Left cardiac atrium (tissue), 4 donors: ENCODE measurements at regions not wholly inside any gene's neighbourhood (a gene's known extent, or its start where the extent isn't known, plus 50 kb on each side); places are given as distances from the start of the nearest gene placed in this dataset.

Experiments
- ATAC-seq, 2 donors: fragments of 200-7000 bp; cut with Tn5 transposase; one replicate each; pipeline ENCODE4 v1.9.1; 2020; ENCODE audit warnings: mild to moderate bottlenecking in 2 of 2, moderate library complexity in 2 of 2
- DNase-seq: peaks from one replicate; pipeline ENCODE4 v3.0.0-alpha.2; 2020
- intact Hi-C, 2 donors: fragments of 100-400 bp; cut with DNase I; formaldehyde crosslinking; loops; one replicate each; pipeline versions ENCODE4 v1.14.1 to v1.15.1; 2022 to 2023
- donor health status: DM: no; HTN: yes; CAD: no.
- donor health status: DM: no; HTN: yes; CAD: no; lungs with severe emphysema.
- donor health status: DM: yes; HTN: yes; CAD: no.
- donor health status: Dilated cardiomyopathy.

DNA sequence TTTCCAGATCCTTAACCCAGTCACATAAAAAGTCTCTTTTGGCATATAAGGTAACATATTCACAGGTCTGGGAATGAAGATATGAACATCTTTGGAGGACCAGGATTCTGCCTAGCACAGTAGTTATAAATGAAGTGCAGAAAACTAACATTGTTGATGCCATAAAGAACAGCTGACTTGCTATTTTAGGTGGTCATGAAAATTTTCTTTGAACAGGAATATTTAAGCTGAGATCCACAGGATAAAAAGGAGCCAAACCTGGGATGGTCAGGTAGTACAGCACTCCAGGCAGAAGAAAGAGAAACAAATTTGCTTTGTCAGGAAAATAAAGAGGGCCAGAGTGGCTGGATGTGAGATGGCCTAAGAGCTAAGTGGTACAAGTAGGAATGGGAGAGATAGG lies 80.0 kb downstream of the CENPW start:
- DNase-seq, result no peak
- ATAC-seq, result no peak
- intact Hi-C loops, result no loop called here

- no peak for ATAC-seq
- intact Hi-C loops, result no loop called here
- no peak for DNase-seq
Observed at GRCh38 chr6:126422912-126423311, 83.0 kb downstream of the CENPW start.

GRCh38 chr6:126427713-126428112 lies 87.8 kb downstream of the CENPW start:
- ATAC-seq (no peak), DNase-seq (no peak)
- intact Hi-C loops, result no loop called here

DNA sequence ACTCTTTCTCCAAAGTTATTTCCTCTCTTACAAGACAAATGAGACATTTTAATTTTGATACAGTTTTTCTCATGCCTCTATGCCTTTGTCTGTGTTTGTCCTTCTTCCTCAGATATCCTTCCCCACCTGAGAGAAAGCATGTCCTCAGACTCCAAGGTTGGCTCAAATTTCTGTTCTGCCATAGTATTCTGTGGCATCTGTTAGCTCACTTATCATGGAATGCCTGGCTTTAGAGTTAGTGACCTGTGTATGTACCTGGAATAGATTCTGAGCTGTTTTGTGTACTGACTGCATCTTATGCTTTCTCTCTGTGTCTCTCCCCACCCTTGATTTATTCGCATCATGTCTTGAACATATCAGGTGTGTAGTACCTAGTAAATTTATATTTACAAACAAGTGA lies 90.0 kb downstream of the CENPW start:
- no peak for DNase-seq
- intact Hi-C loops, result no loop called here
- ATAC-seq, result no peak

DNA sequence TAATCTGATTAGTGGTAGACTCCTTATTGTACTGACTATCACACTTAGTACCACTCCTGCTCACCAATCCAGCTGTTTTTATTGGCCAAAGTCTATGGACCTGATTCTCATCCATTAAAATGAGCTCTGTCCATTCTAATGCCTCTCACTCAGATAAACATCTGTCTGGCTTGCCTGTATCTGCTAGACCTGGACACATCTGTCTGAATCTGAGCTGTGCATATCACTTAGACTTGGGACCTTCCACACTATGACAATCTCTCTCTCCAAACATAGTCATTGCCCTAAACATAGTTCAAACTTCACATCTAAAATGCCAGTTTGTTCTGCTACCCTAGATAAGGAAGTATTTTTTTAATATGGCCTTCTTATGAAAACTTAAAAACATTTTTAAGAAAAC lies 92.6 kb downstream of the CENPW start:
- DNase-seq (no peak), ATAC-seq (no peak)
- intact Hi-C loops, result no loop called here

GRCh38 chr6:126433927-126434326 lies 94.0 kb downstream of the CENPW start:
- intact Hi-C loops, result no loop called here
- no peak for DNase-seq
- no peak for ATAC-seq

GRCh38 chr6:126437205-126437604 lies 97.3 kb downstream of the CENPW start:
- intact Hi-C loops, result no loop called here
- ATAC-seq, result no peak
- no peak for DNase-seq

GRCh38 chr6:126439040-126439439 lies 99.1 kb downstream of the CENPW start:
- intact Hi-C loops, result no loop called here
- no peak for ATAC-seq
- DNase-seq, result no peak

DNA sequence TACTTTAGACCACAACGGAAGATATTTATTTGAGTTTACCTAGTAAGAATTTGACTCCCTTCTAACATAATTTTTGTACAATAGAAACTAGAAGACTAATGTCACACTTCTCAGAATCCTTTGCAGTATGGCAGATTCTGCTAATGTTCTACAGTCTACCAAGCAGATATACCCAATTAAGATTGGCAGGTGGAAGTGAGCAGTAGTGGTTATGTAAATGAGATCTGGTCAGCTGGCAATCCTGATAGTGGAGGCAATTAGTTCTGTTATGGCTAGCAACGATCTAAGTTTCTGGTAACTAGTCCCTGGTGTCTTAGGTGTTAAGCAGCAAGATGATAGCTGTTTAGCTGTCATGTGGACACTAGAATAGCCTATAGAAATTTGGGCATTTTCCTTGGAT lies 101.0 kb downstream of the CENPW start:
- intact Hi-C loops, result no loop called here
- ATAC-seq (no peak), DNase-seq (no peak)

DNA sequence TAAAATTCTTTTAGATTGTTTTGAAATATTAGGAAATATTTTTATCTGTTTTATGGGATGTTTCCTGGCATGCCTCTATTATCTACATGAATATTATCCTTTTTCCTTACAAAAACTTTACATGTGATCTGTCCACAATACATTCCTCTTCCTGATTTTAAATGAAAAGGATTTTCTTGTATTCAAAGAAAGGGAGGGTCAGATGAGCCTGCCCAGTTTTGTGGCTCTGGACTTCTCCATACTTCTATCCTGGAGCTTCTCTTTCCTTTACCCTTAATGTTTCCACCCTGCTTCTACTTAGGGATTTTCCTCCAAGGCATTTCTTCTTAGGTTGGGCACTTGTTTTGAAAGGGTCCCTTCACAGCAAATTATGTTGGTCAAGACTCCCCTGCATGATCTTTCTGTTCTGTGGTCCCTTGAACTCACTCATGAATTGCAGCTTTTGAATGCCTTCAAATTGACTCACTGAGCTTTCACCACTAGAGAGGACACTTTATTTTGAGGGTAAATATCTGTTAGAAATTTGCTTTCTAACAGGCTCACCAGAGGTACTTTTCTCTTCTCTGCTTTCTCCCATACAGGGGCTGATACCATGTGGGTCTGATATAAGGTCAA lies 104.9 kb downstream of the CENPW start:
- ATAC-seq (no peak), DNase-seq (no peak)
- intact Hi-C loops, result no loop called here

- ATAC-seq (no peak), DNase-seq (no peak)
- intact Hi-C loops, result no loop called here
Observed at GRCh38 chr6:126446248-126446647, 106.3 kb downstream of the CENPW start.

- intact Hi-C loops, result no loop called here
- DNase-seq (no peak), ATAC-seq (no peak)
Observed at GRCh38 chr6:126447367-126447766, 107.5 kb downstream of the CENPW start.

DNA sequence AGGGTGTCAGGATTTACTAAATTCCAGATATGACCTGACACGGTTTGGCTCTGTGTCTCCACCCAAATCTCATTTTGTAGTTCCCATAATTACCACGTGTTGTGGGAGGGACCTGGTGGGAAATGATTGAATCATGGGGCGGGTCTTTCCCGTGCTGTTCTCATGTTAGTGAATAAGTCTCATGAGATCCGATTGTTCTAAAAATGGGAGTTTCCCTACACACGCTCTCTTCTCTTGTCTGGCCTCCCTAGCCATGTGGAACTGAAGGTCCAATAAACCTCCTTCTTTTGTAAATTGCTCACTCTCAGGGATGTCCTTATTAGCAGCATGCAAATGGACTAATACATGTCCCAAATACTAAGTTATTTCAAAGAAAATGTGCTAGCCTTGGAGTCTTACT lies 121.1 kb downstream of the CENPW start:
- DNase-seq (no peak), ATAC-seq (no peak)
- intact Hi-C loops, result no loop called here

GRCh38 chr6:126464245-126464644 lies 124.3 kb downstream of the CENPW start:
- intact Hi-C loops, result no loop called here
- DNase-seq, result no peak

DNA sequence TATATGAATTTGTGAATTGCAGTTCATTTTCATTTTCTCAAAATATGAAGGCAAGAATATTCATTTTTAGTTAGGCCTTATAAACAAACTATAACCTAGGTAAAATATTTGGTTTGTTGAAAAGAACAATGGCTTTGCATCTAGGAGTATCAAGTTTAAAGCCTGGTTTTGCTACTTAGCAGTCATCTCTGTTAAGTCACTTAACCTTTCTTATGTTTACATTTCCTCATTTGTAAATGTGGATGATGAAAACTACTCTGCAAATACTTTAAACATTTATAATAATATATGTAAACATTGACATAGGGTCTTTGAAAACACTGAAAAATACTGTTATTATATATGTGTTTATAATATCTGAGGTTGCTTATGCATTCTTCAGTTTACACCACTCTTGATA lies 135.5 kb downstream of the CENPW start:
- DNase-seq (no peak), ATAC-seq (no peak)
- intact Hi-C loops, result no loop called here

More at GRCh38 chr6:126464245-126464644, 124.3 kb downstream of the CENPW start:
- ATAC-seq, result no peak

GRCh38 chr6:126477678-126478077 lies 137.8 kb downstream of the CENPW start:
- intact Hi-C loops, result no loop called here
- ATAC-seq, result no peak
- DNase-seq, result no peak

DNA sequence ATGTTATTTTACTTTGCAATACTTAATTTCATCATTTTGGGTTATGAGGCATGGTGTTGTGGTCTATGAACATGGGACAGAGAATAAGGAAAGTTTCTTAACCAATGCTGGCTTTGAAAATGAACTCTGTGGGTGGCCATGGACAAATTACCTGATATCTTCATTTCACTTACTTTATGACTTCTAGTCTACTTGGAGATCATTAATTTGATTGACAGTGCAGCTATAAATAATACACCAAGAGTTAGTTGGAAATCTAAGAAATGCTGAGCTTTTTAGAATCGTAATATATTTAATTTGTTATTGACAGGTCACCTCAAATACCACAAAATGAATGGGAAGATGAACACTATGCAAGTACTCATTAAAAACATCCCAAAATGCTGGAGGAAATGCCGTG lies 140.4 kb downstream of the CENPW start:
- ATAC-seq (no peak), DNase-seq (no peak)
- intact Hi-C loops, result no loop called here

DNA sequence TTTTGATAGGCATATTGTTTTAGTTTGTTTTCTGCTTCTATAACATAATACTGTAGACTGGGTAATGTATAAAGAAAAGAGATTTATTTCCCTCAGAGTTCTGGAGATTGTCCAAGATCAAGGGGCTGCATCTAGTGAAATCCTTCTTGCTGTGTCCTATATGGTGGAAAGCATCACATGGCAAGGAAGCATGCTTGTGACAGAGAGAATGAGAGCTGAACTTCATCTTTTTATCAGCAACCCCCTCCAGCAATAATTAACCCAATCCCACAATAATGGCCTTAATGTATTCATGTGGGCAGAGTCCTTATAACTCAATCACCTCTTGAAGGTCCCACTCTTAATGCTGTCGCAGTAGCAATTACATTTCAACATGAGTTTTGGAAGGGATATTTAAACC lies 141.4 kb downstream of the CENPW start:
- intact Hi-C loops, result no loop called here
- no peak for ATAC-seq
- DNase-seq, result no peak

DNA sequence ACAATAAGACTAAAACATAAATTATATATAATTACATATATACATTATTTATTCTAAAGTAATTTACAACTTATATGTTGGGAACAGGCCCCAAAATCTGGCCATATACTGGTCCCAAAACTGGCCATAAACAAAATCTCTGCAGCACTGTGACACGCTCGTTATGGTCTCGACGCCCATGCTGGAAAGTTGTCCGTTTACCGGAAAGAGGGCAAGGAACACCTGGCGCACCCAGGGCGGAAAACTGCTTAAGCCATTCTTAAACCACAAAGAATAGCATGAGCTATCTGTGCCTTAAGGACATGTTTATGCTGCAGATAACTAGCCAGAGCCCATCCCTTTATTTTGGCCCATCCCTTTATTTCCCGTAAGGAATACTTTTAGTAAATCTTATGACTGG lies 164.9 kb downstream of the CENPW start:
- intact Hi-C loops, result no loop called here
- DNase-seq (no peak), ATAC-seq (no peak)

DNA sequence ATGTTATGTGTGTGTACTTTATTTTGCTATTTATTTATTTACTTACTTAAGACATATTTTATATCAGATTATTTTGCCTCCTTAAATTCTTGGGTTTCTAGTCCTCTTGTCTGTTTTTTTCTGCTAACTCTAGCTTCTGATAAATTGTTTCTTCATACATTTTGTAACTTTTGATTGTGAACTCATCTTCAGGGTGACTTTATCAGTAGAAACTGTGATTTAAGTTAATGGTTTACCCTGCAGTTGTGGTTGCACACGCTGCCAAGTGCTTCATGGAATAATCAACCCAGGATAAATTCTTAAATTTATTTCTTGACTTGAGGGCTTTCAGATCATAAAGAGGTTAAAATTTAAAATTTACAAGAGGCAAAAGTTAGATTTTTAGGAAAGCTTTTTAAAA lies 173.3 kb downstream of the CENPW start:
- ATAC-seq, result no peak
- intact Hi-C loops, result no loop called here
- DNase-seq, result no peak

- no peak for DNase-seq
- intact Hi-C loops, result no loop called here
- ATAC-seq, result no peak
Observed at GRCh38 chr6:126516411-126516810, 176.5 kb downstream of the CENPW start.

DNA sequence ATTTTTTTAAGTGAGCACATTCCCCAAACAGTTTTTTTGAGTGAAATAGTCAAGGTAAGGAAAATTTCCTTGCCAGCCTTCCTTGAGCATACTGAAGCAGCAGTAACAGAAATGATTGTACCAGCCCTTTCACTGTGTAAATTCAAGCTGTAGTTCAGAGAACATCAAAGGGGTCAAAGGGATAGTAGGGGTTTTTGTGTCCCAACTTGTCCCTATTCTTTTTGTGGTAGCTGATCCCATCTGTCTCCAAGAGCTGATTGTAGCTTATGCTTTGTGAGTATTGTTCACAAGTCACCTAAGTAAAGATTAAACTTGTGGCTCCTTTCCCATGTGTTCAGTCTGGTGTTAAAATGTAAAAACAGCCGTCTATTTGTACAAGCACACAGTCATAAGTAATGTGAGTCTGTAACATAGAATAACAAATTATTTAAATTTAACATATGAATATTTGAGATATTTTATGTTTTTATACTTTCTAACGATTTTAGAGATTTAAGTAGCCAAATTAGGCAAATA lies 185.0 kb downstream of the CENPW start:
- intact Hi-C loops, result no loop called here
- DNase-seq (no peak), ATAC-seq (no peak)
